ENCODE measurements at regions not wholly inside any gene's neighbourhood (a gene's known extent, or its start where the extent isn't known, plus 50 kb on each side); places are given as distances from the start of the nearest gene placed in this dataset.

DNA sequence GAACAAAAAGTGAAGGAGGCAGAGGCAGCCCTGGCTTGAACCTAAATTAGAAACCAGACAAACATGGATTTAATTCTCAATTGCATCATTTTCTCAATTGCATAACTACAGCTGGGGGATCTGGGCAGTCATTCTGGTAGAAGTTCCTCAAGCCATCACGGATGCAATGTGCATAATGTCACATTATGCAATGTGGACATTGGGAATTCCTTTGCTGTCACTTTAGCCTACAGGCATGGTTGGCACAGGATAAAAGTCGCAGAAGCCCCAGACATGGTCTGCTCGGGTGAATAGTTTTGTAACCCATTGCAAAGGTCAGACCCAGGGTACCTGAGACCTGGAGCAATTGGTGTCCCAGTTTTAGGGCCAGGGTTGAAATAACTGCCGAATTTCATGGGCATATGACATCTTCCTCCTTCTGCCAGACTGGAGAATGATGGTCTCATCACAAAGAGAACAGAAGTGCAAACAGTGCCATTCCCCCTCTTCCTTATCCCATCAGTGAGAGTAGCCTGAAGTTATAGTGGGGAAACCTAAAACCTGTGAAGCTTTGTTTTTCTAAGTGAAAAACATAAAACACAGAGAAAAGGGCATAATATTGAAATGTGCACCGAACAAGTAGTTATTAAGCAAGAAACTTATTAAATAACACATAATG lies 290.8 kb downstream of the MSX2 start:
- TF ChIP-seq, protein P1, sequence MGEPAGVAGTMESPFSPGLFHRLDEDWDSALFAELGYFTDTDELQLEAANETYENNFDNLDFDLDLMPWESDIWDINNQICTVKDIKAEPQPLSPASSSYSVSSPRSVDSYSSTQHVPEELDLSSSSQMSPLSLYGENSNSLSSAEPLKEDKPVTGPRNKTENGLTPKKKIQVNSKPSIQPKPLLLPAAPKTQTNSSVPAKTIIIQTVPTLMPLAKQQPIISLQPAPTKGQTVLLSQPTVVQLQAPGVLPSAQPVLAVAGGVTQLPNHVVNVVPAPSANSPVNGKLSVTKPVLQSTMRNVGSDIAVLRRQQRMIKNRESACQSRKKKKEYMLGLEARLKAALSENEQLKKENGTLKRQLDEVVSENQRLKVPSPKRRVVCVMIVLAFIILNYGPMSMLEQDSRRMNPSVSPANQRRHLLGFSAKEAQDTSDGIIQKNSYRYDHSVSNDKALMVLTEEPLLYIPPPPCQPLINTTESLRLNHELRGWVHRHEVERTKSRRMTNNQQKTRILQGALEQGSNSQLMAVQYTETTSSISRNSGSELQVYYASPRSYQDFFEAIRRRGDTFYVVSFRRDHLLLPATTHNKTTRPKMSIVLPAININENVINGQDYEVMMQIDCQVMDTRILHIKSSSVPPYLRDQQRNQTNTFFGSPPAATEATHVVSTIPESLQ (CRISPR knock-in tag; IDR thresholded peaks at IDR 0.05) = no peak
- TF ChIP-seq NFYB (CRISPR knock-in tag; conservative IDR thresholded peaks at IDR 0.05; ENCODE audit: low read depth) (no peak), ATF1 (CRISPR knock-in tag; IDR thresholded peaks at IDR 0.05) (no peak), ZBTB21 (CRISPR knock-in tag; IDR thresholded peaks at IDR 0.05; ENCODE audit: borderline replicate concordance) (no peak), CREB1 (CRISPR knock-in tag; IDR thresholded peaks at IDR 0.05) (no peak), KAT7 (CRISPR knock-in tag; IDR thresholded peaks at IDR 0.05; ENCODE audit: borderline replicate concordance) (no peak), MXD4 (CRISPR knock-in tag; IDR thresholded peaks at IDR 0.05; ENCODE audit: borderline replicate concordance) (no peak), ZNF219 (CRISPR knock-in tag; IDR thresholded peaks at IDR 0.05; ENCODE audit: borderline replicate concordance) (no peak), IRF2 (CRISPR knock-in tag; IDR thresholded peaks at IDR 0.05; ENCODE audit: borderline replicate concordance, low read depth) (no peak)
- TF ChIP-seq, protein P2, sequence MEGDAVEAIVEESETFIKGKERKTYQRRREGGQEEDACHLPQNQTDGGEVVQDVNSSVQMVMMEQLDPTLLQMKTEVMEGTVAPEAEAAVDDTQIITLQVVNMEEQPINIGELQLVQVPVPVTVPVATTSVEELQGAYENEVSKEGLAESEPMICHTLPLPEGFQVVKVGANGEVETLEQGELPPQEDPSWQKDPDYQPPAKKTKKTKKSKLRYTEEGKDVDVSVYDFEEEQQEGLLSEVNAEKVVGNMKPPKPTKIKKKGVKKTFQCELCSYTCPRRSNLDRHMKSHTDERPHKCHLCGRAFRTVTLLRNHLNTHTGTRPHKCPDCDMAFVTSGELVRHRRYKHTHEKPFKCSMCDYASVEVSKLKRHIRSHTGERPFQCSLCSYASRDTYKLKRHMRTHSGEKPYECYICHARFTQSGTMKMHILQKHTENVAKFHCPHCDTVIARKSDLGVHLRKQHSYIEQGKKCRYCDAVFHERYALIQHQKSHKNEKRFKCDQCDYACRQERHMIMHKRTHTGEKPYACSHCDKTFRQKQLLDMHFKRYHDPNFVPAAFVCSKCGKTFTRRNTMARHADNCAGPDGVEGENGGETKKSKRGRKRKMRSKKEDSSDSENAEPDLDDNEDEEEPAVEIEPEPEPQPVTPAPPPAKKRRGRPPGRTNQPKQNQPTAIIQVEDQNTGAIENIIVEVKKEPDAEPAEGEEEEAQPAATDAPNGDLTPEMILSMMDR (IDR thresholded peaks at IDR 0.05) = no peak
- TF ChIP-seq, protein P3, sequence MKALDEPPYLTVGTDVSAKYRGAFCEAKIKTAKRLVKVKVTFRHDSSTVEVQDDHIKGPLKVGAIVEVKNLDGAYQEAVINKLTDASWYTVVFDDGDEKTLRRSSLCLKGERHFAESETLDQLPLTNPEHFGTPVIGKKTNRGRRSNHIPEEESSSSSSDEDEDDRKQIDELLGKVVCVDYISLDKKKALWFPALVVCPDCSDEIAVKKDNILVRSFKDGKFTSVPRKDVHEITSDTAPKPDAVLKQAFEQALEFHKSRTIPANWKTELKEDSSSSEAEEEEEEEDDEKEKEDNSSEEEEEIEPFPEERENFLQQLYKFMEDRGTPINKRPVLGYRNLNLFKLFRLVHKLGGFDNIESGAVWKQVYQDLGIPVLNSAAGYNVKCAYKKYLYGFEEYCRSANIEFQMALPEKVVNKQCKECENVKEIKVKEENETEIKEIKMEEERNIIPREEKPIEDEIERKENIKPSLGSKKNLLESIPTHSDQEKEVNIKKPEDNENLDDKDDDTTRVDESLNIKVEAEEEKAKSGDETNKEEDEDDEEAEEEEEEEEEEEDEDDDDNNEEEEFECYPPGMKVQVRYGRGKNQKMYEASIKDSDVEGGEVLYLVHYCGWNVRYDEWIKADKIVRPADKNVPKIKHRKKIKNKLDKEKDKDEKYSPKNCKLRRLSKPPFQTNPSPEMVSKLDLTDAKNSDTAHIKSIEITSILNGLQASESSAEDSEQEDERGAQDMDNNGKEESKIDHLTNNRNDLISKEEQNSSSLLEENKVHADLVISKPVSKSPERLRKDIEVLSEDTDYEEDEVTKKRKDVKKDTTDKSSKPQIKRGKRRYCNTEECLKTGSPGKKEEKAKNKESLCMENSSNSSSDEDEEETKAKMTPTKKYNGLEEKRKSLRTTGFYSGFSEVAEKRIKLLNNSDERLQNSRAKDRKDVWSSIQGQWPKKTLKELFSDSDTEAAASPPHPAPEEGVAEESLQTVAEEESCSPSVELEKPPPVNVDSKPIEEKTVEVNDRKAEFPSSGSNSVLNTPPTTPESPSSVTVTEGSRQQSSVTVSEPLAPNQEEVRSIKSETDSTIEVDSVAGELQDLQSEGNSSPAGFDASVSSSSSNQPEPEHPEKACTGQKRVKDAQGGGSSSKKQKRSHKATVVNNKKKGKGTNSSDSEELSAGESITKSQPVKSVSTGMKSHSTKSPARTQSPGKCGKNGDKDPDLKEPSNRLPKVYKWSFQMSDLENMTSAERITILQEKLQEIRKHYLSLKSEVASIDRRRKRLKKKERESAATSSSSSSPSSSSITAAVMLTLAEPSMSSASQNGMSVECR (CRISPR knock-in tag; IDR thresholded peaks at IDR 0.05; ENCODE audit: borderline replicate concordance) = no peak
- TF ChIP-seq, protein P4, sequence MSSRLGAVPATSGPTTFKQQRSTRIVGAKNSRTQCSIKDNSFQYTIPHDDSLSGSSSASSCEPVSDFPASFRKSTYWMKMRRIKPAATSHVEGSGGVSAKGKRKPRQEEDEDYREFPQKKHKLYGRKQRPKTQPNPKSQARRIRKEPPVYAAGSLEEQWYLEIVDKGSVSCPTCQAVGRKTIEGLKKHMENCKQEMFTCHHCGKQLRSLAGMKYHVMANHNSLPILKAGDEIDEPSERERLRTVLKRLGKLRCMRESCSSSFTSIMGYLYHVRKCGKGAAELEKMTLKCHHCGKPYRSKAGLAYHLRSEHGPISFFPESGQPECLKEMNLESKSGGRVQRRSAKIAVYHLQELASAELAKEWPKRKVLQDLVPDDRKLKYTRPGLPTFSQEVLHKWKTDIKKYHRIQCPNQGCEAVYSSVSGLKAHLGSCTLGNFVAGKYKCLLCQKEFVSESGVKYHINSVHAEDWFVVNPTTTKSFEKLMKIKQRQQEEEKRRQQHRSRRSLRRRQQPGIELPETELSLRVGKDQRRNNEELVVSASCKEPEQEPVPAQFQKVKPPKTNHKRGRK (CRISPR knock-in tag; IDR thresholded peaks at IDR 0.05; ENCODE audit: borderline replicate concordance) = no peak
- TF ChIP-seq, protein P5, sequence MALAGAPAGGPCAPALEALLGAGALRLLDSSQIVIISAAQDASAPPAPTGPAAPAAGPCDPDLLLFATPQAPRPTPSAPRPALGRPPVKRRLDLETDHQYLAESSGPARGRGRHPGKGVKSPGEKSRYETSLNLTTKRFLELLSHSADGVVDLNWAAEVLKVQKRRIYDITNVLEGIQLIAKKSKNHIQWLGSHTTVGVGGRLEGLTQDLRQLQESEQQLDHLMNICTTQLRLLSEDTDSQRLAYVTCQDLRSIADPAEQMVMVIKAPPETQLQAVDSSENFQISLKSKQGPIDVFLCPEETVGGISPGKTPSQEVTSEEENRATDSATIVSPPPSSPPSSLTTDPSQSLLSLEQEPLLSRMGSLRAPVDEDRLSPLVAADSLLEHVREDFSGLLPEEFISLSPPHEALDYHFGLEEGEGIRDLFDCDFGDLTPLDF (CRISPR knock-in tag; IDR thresholded peaks at IDR 0.05) = no peak

All from WTC11 (cell line).